Myocyte (in vitro differentiated cells): ENCODE measurements at regions not wholly inside any gene's neighbourhood (a gene's known extent, or its start where the extent isn't known, plus 50 kb on each side); places are given as distances from the start of the nearest gene placed in this dataset.

Source experiments
- DNase-seq: peaks from one replicate; pipeline ENCODE4 v3.0.0-alpha.2; 2012; ENCODE audit warnings: low read depth

DNA sequence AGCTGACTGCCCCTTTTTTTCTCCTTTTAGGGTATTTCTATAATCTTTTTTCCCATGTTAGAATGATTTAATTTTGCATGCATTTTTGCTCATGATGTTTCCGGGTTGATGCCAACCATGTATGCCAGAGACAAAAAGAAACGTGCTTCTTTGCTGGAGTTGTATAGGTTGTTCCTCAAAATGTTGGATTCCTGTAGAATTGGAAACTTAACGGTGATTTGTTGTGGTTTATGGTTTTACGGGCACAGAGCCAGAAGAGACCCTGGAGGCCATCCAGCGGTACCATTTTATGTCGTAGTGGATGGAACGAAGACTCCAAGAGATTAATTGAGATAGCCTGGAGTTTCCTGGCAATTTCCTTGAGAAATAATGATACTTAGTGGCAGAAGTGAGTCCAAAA, 481.5 kb upstream of the RGMA start:
- no peak for DNase-seq

DNA sequence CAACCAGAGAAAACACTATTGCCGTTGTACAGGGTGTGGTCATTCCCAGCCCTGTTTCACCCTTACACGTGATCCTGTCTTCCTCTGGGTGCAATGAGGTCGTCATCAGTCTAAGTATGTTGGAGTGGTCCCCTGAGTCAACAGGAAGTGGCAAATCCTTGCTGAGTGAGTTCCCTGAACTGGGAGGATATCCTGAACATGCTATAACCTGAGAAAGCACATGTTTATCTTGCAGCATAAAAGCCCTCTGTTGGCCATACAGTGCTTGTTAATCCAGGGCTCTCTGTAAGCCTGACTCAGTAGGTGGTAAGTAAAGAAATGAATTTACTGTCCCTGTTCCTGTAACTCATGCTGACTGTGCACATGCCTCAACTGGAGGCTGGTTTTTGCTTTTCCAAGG, 477.8 kb upstream of the RGMA start:
- no peak for DNase-seq

DNA sequence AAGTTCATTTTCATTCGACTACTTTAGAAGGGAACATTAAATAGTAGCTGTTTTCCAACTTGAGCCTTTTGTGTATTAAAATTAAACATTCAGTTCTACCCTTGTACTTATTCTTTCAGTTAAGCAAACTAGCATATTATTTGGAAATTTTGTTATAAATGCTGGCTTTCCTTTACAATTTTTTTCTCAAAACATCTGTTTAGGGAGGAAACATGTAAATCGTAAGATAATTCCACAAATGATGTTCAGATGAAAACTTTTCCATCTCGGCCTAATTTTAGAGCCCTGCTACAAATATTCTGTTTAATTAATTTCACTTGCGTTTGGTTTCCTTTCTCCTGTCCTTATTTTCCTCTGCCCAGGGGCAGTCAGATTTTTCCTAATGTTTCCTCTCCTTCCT, 476.2 kb upstream of the RGMA start:
- no peak for DNase-seq

DNA sequence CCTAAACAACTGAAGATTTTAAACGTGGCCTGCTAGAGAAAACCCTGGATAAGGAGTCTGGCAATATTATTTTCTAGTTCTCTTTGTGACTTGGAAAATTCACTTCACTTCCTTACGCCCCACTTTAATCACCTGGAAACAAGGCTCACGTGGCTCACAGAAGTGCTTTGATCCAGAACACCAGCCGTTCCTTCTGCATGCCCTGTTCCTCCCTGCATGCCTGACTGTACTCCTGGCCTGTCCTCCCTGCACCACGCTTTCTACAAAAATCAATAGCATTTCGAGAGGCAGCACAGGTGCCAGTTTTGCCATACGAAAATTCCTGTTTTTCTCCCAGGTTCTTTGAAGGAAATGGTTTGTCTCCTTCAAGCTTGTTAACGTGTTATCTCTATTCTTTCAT, 474.2 kb upstream of the RGMA start:
- DNase-seq, result no peak

DNA sequence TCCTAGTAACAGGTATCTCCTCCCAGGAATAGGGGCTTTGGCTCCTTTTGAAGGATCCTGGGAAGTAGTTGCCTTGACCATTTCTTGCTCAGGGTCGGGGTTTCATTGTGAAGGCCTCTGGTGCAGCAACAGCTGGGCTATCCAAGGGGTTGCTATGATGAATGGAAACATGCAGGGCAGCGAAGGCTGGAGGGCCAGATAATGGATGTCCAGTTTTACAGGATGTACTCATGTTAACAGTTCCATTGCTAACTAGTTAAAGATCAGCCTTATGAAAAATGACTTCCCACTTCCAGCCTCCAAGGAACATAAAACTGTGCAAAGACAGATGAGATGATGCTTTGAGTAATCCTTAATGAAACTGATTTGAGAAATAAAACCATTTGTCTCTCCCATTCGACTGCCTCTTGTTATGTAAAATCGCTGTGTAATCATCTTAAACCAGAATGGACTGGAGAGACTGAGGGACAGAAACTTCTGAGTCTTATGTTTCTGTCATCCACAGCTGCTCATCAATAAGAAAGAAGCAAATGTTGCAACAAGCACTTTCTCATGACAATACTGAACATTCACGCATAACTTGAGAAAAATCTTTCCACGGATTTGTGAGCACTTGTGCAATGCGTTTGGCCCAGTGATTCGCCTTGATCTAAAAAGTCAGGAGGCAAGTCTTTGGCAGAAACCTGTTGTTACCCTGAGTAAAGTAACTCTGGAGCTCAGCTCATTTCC, 473.5 kb upstream of the RGMA start:
- DNase-seq, result no peak

DNA sequence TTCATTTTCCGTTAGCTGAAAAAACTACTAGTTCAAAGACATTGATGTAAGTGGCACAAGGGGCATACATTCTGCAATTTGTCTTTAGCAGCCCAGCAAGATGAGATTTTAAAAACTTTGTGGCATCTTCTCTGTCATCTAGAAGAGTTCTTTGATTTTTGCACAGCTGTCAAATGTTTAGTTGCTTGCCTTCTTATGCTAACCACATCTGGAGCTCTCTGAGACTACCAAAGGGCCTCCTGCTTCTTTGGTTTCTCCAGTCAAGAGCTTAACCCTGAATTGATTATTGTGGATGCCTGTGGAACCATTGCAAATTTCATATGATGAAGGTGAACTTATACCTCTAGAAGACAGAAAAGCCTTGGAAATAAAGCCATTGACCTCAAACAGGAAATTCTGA, 468.7 kb upstream of the RGMA start:
- no peak for DNase-seq

DNA sequence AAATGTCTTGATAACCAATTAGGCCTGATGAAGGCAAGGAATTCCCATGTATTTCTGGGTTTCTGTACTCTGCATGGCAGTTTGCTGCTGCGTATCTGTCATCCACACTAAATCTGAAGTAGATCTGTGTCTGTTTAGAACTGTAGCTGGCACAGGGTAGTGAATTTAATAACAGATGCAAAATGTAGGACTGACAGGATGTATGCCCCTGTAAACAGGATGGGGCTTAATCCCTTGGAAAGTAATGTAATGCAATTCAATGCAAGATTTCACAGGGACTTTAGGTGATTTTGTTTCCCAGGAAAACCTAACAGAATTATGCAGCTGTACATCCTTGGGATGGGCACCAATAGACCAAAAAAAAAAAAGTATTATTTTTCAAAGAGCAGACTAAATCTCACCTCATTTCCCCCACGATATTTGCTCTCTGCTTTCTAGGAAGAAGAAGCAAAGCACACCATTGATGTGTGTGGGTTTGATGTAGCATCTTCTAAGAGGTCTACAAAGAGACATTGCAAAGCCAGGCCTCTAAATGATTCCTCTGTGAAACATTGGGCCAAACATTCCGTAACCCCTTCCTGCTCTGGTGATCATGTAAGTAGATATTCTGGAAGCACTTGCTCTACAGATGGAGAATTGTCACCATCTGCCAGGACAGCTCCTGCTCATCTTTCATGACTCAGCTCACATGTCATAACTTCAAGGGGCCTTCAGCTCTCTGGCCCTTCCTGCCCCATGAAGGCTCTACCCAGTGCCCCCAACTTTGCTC, 464.3 kb upstream of the RGMA start:
- no peak for DNase-seq

DNA sequence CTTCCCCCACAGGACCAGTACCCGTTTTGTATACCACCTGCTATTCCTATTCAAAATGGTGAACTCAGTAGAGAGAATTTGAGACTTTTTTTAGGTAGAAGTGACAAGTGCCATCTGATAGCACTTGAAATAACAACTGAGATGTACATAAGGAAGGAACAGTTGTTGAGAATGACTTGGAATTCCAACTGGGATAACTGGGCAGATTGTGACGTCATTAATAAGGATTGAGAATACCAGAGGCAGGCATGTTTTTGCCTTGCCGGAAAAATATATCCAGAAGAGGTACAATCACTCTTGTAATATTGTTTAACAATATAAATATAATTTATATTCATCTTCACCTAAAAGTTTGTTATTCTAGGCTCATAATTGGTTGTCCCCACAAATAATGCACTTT, 454.1 kb upstream of the RGMA start:
- no peak for DNase-seq

DNA sequence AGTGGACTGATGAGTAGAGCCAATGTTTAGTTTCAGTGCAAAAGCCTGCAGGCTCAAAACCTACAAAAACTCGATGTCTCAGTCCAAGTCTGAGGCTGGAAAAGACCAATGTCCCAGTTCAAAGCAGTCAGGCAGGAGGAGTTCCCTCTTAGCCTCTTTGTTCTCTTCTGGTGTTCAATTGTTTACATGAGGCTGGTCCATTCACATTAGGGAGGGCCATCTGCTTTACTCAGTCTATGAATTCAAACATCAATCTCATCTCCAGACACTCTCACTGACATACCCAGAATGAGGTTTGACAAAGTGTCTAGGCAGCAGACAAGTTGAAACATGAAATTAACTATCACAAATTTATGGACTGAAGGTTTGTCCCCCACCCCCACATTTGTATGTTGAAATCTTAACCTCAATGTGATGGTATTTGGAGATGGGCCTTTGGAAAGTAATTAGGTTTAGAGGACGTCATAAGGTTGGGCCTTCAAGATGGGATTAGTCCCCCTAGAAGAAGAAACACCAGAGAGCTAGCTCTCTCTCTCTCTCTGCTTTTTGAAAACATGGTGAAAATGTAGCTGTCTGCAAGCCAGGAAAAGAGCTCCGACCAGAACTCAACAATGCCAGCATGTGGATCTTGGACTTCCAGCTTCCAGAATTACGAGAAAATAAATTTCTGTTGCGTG, 438.5 kb upstream of the RGMA start:
- DNase-seq, result no peak

DNA sequence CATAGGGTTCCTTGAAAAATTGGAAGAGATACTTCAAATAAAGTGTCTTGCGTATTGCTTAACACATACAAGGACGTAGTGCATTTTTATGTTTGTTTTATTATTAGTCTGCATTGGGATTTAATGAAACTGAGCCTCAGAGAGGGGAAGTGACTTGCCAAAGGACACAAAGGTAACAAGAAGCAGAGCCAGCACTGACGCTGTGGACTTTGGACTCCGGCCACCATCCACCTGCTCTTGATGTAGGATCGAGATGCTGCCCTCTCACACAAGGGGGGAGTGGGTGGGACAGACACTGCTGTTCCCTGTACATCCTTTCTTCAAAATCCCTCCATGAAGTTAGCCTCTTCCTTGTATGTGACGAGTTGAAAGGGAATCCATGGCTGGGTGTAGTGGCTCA, 435.4 kb upstream of the RGMA start:
- DNase-seq, result no peak

DNA sequence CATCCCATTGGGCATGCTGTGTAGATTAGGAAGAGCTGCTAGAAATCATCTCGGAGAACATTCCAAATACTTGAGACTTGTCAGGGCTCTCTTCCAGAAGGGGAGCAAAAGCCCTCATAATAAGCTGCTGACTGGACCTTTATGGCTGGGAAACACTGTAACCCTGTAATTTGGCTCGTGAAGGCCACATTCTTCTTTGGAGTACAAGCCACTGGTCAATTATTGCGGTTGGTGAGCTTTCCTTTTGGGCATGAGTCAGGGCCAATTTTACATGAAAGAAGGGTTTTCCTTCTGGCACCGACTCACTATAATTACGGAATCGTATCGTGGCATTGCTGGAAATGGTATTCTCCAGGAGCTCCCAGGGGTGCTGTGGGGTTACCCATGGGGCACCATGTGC, 434.5 kb upstream of the RGMA start:
- DNase-seq, result no peak

DNA sequence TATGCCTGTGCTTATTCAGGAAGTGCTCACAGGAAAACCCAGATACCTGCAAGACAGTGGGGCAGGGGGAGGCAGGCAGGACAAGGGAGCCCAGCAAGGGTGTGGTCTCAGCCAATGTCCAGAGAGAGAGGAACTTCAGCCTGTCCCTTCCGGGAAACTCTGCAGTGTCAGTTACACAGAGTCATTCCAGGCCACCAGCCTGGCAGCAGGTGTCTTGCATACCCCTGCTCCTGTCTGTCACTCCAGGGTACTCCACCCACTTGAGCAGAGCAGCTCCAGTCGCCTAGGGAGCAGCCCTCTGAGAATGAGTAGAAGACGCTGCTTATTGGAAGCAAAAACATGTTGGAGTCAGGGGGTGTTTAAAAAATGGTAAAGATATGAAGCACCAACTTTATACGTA, 431.2 kb upstream of the RGMA start:
- peak; percentile 30 for DNase-seq

DNA sequence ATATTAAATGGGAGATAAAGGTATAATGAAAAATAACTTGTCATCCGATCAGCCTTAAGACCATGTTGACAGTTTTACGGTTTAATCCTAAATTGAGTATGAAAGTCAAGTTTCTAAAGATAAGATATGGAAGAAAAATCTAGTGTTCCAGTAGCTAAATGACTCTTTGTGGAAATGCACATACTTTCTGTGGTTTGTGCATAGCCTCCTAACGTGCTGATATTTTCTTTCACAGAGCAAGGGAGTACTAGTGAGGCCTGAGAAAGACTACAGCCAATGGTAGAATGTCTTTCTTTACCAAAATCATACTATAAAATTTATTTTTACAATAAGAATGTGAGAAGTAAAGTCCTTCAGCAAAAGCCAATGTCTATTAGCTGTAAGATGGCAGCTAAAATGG, 430.6 kb upstream of the RGMA start:
- no peak for DNase-seq

DNA sequence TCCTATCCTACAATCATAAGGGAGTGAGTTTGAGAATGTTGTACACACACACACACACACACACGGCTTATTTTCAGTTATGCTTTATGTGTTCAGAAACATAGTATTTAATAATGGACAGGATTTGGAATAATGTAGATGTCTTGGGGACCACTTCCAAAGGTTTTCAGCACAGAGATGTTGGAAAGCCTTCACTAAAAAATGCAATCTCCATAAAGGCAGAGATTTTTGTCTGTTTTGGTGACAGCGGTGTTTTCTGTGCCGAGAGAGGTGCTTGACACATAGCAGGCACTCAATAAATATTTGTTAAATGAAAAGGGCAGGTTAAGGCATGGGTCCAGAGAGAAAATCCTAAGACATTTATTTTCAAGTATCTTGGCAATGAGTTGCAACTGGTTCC, 428.2 kb upstream of the RGMA start:
- no peak for DNase-seq

DNA sequence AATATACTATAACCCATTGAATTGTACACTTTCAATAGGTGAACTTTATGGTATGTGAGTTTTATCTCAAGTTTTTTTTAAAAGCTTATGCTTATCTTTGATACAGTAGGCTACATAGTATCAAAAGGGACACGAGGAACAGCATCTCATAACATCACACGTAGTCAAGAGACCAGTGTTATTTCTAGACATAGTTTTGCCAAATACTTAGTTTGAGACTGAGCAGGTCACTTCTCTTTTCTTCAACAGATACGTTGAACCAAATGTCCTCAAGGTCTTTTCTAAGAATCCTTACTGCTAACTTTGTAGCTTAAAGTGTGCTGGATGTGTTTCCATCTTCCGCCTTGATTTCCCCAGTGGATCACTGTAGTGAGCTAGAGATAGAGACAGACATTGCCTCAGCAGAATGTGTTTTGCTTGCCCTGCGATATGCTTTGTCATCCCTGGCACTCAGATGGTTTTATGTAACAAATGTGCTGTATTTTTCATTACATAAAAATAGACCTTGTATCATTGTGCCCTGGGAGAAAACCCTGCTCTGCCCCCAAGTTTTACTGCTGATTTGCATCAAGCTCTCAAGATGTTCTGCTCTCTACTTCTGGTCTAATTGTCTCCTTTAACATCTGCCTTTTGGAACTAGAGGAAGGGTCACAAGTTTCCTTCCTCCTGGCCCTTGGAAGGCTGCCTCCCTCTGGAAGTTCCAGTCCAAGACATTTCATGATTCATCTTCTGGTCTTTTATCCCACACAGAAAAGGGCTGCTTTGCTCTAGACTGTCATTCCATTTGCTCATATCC, 426.4 kb upstream of the RGMA start:
- DNase-seq, result no peak

DNA sequence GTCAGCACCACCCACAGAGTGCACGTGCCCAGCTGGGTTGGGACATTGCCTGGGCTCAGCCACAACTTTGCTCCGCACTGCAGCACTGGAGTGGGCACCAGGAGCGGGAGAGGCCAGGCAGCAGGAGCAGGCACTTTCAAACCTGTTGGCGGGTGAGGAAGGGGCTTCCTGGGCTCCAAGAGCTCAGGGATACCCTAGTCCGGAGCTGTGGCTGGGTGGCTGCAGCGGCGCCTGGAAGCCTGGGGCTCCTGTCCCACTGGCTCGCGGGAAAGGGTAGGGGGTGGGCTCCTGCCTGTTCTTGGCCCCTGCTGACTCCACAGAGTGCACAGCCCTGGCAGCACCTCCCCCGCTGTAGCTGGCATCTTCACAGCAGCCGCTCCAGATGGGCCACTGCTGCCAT, 417.6 kb upstream of the RGMA start:
- no peak for DNase-seq

DNA sequence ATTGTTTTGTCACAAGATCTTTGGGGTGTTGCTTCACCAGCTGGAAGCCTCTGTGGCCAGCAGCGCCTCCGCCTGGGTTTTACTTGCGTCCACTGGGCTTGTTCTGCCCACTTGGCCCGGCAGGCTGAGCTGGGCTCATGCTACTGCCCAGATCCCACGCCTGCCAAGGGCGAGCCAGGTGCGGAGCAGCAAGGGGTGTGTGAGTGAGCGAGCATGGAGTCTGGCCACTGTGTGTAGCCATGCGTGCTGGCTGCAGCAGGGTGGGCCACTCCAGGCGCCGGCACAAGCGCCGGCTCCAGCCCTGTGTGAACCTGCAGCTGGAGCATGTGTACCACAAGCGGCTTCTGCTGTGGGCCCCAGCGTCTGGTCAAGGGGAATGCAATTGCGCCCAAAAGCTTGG, 416.5 kb upstream of the RGMA start:
- DNase-seq, result no peak

DNA sequence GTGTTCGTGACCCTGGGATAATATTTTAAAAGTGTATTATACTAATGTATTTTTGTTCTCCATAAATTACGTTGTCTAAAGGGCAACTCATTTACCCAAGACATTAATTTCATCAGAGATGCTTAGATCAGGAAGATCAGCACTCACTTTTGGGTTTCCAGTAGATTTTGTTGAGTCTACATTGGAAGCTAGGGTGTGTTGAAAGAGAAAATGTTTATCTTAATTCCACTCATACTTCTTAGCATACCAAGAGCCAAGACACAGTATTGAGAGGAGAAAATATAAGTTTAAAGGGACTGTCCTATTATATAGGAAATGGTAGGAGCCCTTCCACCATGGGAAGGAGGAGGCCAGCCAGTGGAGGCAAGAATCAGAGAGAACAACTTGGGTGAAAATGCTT, 412.9 kb upstream of the RGMA start:
- no peak for DNase-seq

DNA sequence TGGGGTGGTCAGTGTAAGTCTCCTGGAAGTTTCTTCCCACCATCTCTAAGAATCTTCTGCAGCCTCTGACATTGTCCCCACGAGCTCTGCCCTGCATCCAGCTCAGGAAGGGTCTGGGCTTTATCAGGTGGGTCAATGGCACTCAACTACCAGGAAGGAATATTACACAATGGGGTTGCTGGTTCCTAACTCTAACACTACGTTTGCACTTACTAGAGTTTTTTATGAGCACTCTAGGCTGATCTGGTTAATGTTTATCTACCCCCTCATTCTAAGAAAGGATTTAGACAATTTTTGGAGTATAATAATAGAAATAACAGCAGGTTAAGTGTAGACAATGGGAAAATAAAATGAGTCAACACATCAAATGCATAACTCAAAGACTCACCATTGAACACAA, 411.1 kb upstream of the RGMA start:
- no peak for DNase-seq

DNA sequence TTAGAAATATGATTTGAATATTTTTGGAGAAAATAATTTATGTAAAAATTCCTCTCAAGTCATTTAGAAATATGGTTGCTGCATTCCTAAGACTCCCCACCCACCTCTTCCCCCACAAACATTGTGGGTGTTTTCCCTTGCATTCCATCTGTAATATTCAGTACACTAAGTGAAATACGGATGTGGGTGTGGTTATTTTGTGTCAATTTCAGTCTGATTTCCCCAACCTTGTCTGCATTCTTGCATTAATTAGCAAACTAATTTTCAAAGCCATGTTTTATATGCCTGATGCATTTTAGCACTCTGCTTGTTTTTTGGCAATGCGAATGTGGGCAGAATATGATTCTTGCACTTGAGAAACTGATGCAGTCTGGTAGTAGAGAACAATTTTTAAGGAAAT, 408.3 kb upstream of the RGMA start:
- DNase-seq, result no peak

DNA sequence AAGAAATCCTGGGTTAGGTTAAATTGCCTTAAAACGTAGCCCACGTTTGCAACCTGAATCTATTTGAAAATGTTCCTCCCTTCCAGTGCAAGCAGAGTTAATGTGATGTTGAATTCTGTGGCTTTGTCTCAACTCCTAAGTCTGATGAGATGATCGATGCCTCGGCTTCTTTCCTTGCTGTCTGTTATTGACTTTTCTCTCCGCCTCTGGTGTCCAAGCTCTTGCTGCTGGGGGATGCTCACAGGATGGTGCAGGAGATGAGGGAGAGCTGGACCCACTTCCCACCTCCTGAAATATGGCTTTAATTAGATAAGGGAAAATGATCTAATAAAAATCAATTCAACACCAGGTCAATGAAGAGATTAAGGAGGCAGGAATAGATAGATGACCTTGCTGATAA, 407.9 kb upstream of the RGMA start:
- DNase-seq, result no peak
